ENCODE measurements at regions not wholly inside any gene's neighbourhood (a gene's known extent, or its start where the extent isn't known, plus 50 kb on each side); places are given as distances from the start of the nearest gene placed in this dataset.

DNA sequence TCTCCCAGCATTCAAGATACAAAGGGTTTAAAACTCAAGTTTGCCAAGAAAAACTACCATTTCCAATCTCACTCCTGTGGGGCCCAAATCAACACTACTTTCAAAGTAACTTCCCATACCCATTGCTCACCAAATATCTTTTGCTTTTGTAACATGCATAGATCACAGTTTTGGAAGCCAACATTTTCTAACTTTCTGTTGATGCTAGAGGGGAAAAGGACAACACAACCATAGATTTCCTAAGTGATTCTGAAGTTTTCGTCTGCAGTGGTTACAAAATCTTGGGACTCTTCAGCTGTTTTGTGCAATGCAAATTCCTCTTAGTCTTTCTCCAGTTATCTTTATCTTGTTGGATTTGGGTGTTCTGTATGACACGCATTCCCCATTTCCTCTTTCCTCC lies 94.1 kb upstream of the PAPPA start:
- TF ChIP-seq, protein P1, sequence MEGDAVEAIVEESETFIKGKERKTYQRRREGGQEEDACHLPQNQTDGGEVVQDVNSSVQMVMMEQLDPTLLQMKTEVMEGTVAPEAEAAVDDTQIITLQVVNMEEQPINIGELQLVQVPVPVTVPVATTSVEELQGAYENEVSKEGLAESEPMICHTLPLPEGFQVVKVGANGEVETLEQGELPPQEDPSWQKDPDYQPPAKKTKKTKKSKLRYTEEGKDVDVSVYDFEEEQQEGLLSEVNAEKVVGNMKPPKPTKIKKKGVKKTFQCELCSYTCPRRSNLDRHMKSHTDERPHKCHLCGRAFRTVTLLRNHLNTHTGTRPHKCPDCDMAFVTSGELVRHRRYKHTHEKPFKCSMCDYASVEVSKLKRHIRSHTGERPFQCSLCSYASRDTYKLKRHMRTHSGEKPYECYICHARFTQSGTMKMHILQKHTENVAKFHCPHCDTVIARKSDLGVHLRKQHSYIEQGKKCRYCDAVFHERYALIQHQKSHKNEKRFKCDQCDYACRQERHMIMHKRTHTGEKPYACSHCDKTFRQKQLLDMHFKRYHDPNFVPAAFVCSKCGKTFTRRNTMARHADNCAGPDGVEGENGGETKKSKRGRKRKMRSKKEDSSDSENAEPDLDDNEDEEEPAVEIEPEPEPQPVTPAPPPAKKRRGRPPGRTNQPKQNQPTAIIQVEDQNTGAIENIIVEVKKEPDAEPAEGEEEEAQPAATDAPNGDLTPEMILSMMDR (IDR thresholded peaks at IDR 0.05; ENCODE audit: insufficient read depth, low read length, missing control alignments): no peak
- POLR2A ChIA-PET: no interaction called here
- CTCF ChIA-PET: no interaction called here
- no peak overlapping the region for H3K4me3 ChIP-seq (ENCODE audit: low read depth, low read length)
- no peak for DNase-seq (ENCODE audit: low read depth, low spot score)

DNA sequence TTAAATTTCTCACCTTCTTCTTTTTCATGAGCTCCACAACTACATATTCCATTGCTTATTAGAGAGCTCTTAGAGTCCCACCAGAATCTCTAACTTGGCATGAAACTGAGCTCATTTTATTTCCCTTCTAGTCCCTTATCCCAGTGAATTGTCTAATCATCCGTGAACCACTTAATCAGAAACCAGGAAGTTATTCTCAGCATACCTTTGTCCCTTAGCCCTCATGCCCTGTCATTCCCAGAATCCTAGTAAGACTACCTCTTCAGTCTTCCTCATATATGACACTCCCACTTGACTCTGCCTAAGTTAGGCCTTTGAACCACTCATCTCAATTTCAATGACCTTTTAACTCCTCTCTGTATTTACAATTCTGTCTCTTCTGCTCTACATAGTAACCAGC lies 93.0 kb upstream of the PAPPA start:
- ChIA-PET CTCF (interaction anchor here (0.6 kb wide), 1 partner anchor 9 kb away, joined by 3 read pairs; no protein-coding TSS in a partner anchor), POLR2A (no interaction called here)
- TF ChIP-seq, protein P1 (IDR thresholded peaks at IDR 0.05; ENCODE audit: insufficient read depth, low read length, missing control alignments): no peak
- DNase-seq (ENCODE audit: low read depth, low spot score): no peak
- no peak overlapping the region for H3K4me3 ChIP-seq (ENCODE audit: low read depth, low read length)

DNA sequence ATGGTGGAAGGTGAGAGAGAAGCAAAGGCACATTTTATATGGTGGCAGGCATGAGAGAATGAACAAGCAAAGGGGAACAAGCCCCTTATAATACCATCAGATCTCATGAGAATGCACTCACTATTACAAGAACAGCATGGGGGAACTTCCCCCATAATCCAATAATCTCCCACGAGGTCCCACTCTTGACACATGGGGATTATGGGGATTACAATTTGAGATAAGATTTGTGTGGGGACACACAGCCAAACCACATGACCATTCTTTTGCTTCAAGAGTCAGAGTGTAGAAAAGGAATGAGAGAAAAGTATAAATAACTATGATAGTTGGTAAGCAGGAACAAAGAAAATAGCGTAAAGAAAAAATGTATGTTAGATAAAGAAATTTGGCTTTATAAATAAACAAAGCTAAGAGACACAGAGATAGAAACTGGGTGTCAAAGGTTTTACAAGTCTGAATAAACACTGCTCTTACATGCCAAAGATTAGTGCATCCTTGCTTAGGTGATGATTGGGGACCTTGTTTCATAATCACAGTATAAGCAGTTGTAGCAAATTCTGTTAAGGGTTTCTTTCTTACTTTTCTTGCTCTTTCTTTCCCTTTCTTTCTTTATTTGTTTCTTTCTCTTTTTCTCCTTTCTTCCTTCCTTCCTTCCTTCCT lies 91.9 kb upstream of the PAPPA start:
- ChIA-PET POLR2A (no interaction called here), CTCF (no interaction called here)
- DNase-seq (ENCODE audit: low read depth, low spot score): no peak
- TF ChIP-seq, protein P1 (IDR thresholded peaks at IDR 0.05; ENCODE audit: insufficient read depth, low read length, missing control alignments): no peak
- no peak overlapping the region for H3K4me3 ChIP-seq (ENCODE audit: low read depth, low read length)

DNA sequence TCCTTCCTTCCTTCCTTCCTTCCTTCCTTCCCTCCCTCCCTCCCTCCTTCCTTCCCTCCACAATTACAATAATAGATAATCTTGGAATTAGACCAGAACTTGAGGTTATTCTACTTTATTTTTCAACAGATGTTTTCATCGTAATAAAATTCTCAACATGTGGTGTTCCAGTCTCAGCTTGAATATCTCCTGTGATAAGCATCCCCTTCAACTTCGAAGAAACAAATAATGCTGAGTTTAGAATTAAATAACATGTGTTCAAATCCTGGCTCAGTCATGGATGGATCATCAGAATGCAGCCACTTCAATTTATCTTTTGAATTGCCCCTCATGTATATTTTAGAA lies 91.4 kb upstream of the PAPPA start:
- CTCF ChIA-PET: no interaction called here
- no peak overlapping the region for H3K4me3 ChIP-seq (ENCODE audit: low read depth, low read length)
- POLR2A ChIA-PET: no interaction called here
- TF ChIP-seq, protein P1 (IDR thresholded peaks at IDR 0.05; ENCODE audit: insufficient read depth, low read length, missing control alignments): no peak
- DNase-seq (ENCODE audit: low read depth, low spot score): no peak

DNA sequence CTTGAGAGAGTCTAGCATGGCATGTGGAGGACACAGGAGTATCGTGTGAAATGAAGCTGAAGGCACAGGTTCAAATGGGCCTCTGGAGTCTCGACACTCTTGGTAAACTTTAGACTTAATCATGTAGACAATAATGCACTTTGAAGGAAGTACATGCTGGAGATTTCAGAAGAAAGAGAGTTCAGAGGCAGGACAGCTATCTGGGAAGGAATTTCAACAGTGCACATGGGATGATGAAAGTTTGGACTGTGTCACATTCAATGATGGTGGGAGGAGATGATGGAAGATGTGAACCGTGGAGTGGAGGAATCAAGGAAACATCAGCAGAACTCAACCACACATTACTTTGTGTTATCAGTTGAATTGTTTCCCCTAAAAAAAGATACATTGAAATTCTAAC lies 88.6 kb upstream of the PAPPA start:
- POLR2A ChIA-PET: no interaction called here
- no peak for DNase-seq (ENCODE audit: low read depth, low spot score)
- CTCF ChIA-PET: no interaction called here
- no peak overlapping the region for H3K4me3 ChIP-seq (ENCODE audit: low read depth, low read length)
- TF ChIP-seq, protein P1 (IDR thresholded peaks at IDR 0.05; ENCODE audit: insufficient read depth, low read length, missing control alignments): no peak

DNA sequence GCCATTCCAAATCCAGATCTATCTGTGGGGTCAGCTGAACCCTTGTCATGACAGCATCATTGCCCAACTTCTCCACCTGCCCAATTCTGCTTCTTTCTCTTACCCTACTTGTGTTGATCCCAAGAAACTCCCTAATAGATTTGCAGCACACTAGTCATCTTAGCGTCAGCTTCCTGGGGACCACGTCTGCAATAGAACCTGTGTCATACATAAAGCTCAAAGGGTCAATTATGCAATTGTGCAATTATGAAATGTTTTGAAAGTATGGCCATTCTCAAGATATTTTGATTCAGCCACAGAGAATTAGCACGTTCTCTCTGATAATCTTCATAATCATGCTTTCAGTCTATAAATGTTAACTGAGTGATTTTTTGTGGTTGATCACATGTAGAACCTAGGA lies 87.4 kb upstream of the PAPPA start:
- ChIA-PET POLR2A (no interaction called here), CTCF (no interaction called here)
- H3K4me3 ChIP-seq (ENCODE audit: low read depth, low read length): no peak overlapping the region
- TF ChIP-seq, protein P1 (IDR thresholded peaks at IDR 0.05; ENCODE audit: insufficient read depth, low read length, missing control alignments): no peak
- no peak for DNase-seq (ENCODE audit: low read depth, low spot score)
